HG03196 (cell line): ENCODE measurements at regions not wholly inside any gene's neighbourhood (a gene's known extent, or its start where the extent isn't known, plus 50 kb on each side); places are given as distances from the start of the nearest gene placed in this dataset.

ENCODE experiments used
- ATAC-seq: cut with Tn5 transposase; IDR thresholded peaks from one replicate; pipeline ENCODE4 v1.9.1; 2021; ENCODE audit not compliant: unreplicated experiment

DNA sequence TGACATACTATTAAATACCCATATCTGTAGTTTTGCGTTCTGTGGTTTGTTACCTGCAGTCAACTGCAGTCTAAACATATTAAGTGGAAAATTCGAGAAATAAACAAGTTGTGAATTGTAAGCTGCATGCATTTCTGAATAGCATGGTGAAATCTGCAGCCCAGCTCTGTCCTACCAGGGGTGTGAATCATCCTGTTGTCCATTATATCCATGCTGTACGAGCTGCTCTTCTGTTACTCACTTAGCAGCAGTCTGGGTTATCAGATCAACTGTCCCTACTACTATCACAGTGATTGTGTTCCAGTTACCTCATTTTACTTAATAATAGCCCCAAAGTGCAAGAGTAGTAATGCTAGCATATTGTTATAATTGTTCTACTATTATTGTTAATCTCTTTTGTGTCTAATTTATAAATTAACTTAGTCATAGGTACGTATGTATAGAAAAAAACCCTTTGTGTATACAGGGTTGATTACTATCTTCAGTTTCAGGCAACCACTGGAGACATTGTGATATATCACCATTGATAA, 173.7 kb upstream of the FAT4 start:
- ATAC-seq: no peak

DNA sequence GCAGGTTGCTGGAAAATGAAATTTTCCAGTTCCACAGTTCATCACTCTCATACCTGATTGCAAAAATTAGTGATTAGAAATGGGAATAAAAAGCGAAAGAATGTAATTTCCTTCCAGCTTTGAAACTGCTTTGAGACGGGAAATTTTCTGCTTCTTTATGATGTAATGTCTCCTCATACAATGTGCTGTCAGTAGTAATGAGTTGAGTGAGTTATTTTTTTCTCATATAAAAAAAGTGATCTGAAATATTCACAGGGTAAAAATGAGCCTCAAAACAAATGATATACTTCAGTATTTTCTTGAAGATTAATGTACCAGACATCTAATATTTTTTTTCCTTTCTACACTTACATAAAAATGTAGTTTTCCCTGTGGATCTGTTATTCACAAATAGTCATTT, 179.1 kb upstream of the FAT4 start:
- ATAC-seq: no peak

- no peak for ATAC-seq
Measured at GRCh38 chr4:125132729-125133128, 182.0 kb upstream of the FAT4 start.

DNA sequence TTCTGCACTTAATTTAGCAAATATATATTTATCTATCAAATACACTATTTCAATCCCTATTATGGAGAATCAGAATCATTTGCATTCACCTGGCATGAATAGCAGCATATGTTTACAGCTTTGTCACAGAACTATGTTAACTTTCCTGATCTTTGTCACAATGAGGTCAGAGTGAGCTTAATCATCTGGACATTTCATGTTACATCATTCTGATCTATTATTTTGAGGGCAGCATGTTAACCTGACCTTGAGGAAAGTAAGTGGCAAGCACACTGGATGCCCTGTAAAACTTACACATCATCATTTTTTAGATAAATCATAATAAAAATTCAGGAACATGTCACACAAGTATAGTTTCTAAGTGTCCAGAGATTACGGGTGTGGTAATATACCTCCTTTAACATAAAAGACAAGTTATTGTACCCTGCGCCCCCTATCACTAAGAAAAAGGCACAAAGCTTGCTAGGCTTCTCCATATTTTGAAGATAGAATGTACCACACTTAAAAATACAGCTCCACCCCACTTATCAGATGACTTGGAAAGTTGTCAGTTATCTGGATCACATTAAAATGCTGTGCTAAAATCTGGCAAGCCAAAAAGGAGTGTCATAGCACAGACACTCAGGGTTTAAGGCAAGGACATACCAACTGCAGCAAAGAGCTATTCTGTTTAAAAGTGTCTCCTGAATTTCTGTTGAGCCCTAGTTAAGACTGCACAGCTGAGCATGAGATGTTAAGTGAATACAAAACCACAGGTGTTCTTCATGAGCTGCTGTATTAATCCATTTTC, 182.7 kb upstream of the FAT4 start:
- ATAC-seq: no peak

DNA sequence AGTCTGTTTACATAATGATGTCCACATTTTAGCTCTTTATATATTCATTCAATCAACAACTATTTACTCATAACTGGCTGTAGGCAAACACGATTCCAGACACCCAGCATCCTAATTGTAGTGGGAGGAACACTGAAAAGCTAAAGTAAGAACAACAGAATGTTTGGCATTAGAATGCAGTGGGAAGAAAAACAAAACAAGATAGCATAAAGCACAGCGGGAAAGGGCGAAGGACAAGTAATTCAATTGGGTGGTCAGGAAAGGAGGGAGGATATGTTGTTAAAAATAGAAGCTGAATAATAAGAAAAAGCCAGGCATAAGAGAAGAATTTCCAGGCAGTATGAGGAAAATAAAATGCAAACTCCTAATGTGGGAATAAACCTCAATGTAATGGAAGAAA, 189.5 kb upstream of the FAT4 start:
- ATAC-seq: no peak

DNA sequence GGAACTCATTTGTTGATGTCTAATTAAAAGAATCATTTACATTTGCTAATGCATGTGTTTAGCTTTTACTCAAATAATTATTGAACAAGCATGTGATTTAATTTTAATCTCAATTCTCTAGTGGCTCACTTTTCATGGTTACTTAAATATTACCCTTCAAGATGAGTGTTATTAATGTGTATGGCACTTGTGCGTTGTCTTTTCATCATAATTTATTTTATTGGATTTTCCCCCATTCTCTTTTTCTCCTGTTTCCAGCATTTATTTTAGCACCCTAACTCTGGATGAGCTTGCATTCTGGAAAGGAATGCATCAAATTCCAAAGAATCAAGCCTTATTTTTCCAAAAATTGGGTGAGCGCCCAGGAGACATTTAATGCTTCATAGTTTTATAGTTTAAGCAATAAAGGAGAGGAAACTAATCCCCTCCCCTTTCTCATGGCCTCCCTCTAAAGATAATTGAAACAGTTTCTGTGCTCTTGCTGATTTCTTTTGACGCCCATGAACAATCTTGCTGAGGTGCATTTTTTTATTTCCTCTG, 191.1 kb upstream of the FAT4 start:
- no peak for ATAC-seq

DNA sequence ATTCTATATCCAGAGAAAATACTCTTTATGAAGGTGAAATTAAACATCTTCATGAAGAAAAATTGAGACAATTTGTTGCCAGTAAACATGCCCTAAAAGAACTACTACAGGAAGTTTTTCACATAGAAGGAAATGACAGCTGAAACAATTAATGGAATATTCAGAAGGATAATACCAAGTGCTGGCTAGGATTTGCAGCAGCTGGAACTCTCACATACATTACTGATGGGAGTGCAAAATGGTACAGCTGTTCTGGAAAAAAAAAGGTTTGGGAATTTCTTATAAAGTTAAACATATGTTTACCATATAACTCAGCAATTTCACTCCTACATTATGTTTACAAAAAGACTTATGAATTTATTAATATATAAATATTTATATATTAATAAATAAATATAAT, 193.2 kb upstream of the FAT4 start:
- no peak for ATAC-seq

DNA sequence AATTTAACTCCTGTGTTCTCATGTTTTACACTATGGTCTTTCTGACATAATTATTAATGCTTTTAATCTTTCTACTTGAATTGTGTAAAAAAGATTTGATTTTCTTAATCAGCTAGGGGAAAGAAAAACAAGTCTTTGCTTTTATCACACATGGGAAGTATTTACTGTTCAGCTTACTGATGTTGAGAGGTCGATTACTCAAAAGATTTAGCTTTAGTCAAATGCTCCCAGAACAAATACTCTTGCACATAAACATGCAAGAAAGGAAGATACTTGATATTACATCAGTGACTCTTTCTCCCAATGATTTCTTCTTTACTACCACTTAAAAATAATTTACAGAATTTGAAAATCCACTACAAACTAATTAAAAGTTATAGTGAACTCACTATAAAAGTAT, 198.3 kb upstream of the FAT4 start:
- ATAC-seq: no peak

- no peak for ATAC-seq
Measured at GRCh38 chr4:125115941-125116340, 198.8 kb upstream of the FAT4 start.

DNA sequence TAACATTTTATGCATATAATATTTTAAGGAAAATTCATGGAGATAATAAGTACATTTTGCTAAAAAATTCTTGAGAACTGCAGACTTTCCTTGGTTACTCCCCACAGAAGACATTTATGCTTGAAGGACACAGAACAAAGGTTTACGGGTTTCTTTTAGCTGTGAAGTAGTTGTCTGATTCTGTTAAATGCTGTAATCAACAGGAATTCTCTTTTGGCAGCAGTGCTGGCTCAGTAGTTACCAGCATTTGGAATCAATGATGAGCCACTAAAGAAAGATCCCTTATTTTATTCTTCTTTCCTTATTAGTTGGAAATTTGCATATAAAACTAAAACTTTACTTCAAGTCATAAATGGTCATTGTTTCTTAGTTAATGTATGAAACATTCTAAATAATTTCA, 199.3 kb upstream of the FAT4 start:
- ATAC-seq: no peak

GRCh38 chr4:125112536-125112935, 202.2 kb upstream of the FAT4 start:
- no peak for ATAC-seq

GRCh38 chr4:125111323-125111722, 203.4 kb upstream of the FAT4 start:
- ATAC-seq: no peak

- no peak for ATAC-seq
Measured at GRCh38 chr4:125105561-125105960, 209.2 kb upstream of the FAT4 start.

DNA sequence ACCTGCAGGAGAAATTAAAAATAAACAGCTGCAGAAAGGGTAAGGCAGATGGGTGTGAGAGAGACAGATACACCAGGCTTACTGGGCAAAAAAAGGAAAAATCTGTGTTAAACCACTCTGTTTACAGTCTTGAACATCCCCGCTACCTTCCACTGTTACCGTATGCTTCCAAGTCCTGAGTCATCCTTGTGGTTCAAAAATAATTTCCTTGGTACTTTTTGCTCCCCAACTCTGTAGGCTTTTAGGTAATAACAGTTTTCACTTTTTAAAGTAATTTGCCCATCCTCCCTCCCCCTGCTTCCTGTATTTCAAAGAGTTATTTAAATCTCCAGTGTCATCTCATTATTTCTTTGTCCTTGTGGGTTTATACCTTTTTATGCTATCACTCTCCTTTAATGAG, 210.1 kb upstream of the FAT4 start:
- ATAC-seq: no peak

DNA sequence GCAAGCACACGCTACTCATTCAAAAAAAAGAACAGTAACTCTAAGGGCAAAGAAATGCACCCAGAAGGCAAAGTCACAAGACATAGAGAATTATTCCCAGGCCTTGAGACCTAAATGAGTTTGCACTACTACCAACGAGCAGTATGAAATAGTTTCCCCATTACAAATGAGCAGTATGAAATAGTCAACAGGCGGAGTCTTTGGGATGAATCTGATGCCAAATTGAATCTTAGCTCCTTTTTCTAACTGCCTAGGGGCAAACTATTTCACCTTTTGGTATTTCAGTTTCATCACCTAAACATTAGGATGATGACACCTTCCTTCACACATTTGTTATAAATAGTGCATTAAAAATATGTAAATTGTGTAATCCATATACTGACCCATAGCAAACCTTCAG, 213.0 kb upstream of the FAT4 start:
- no peak for ATAC-seq

- ATAC-seq: no peak
Measured at GRCh38 chr4:125097729-125098128, 217.0 kb upstream of the FAT4 start.

GRCh38 chr4:125096662-125097061, 218.1 kb upstream of the FAT4 start:
- no peak for ATAC-seq

GRCh38 chr4:125091541-125091940, 223.2 kb upstream of the FAT4 start:
- ATAC-seq: no peak

DNA sequence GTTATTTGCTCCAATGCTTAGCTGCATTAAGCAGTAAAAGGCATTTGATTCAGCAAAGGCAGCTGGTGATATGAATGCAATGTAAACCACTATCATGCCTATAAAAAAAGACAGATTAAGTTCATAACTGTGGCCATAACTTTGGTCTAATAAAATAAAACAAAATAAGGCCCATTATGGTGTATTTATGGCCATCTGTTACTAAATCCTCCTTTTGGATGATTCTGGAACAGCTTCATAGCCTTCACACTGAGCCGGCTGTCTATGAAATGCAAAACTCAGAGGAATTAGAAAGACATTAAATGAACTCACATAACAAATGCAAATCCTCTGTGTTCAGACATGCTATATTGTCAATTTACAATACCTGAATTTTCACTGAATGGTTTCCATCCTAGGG, 223.7 kb upstream of the FAT4 start:
- ATAC-seq: no peak

DNA sequence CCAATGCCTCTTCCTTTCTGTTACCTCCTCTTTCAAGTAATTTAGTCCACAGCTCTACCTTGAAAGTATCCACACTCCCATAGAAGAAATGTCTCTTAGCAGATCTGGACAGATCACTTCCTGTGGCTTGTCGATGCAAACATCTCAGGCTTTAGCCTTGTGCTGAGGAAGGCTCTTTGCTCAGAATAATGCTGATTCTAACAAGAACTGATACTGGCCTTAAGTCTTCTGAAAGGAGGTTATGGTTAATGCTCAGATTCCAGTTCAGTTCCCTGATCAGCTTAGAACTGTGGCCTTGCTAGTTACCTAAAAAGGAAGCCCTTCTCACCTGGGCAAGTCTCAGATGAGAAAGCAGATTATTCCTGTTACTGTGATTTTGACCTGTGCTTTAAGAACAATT, 230.1 kb upstream of the FAT4 start:
- ATAC-seq: no peak

DNA sequence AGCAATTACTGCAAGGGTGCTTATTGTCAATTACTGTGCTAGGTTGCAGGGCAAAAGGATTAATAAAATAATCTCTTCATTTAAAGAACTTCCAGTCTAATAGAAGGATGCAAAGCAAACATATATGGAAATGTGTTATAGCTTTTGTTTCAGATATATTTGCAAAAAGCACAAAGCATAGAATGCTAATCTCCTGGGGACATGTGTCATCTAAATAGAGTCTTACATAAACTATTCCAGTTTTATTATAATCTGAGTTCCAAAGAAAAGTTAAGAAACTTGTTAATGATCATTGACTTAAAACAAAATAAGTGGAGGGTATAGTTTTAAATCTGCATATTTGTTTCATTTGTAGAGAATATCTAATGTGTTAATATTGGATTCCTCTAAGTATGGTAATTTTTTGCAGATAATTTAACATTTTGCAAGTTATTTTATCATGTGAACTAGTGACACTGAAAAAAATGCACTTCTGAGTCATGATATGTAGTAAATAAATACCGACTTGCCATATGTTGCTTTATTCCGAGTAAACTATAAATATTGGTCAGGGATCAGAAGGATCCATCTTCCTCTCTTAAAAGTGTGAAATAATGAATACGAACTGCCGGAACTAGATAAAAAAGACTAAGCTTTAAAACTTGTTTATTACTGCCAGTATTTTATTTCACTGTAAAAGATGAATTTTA, 231.9 kb upstream of the FAT4 start:
- ATAC-seq: no peak

- no peak for ATAC-seq
Measured at GRCh38 chr4:125072269-125072668, 242.5 kb upstream of the FAT4 start.
